Bronchial epithelial cell (primary cell): ENCODE measurements at regions not wholly inside any gene's neighbourhood (a gene's known extent, or its start where the extent isn't known, plus 50 kb on each side); places are given as distances from the start of the nearest gene placed in this dataset.
A peak's percentile ranks its signal among the peaks of the same experiment; 100 is the strongest.
"Not testable (repeated sequence)": the region's sequence is repeated elsewhere in the genome, so short reads cannot be mapped to it uniquely, and the experiment has no call there.

Experiments used
- DNase-seq: peaks from one replicate; pipeline ENCODE4 v3.0.0-alpha.2; 2010; ENCODE audit warnings: low read depth
- FAIRE-seq: peaks from 2 replicates; lab custom pipeline; 2011; peaks lifted over from hg19 to GRCh38; lab: Jason Lieb, UNC
- H3K27me3 ChIP-seq: 2 replicates; pipeline ENCODE4 v1.5.1; 2011; ENCODE audit warnings: low read length; ENCODE audit not compliant: control insufficient read depth, insufficient read depth
- H3K36me3 ChIP-seq: 2 replicates; pipeline ENCODE4 v1.5.1; 2011; ENCODE audit warnings: low read length; ENCODE audit not compliant: control insufficient read depth, insufficient read depth
- H3K4me3 ChIP-seq: 2 replicates; pipeline ENCODE4 v1.5.1; 2011; ENCODE audit warnings: mild to moderate bottlenecking, low read depth, low read length, control low read depth
- TF ChIP-seq, protein P1 (sequence below): IDR thresholded peaks from 2 replicates; pipeline ENCODE4 v1.5.1; 2011; ENCODE audit warnings: mild to moderate bottlenecking, moderate library complexity, low read length, control low read depth, inconsistent platforms; ENCODE audit not compliant: insufficient read depth, severe bottlenecking

DNA sequence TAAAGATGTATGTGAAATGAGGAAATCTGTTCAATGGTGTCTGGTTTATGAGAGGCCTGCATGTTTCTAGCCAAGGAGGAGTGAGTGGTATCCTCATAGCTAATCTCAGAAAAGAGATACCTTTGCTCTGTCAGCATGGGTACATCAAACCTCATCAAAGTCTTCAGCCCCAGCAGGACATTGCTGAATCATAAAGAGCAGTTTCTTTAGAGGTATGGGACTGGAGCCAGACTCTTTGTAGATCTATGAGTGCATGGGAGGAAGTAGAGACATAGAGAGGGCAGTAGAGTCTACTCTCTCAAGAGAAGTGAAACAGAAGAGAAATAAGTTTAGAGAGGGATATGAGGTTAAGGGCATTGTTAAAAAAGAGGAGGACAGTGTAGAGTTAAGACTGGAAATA lies 1950.9 kb downstream of the ARAP2 start:
- FAIRE-seq (no peak), DNase-seq (no peak)
- TF ChIP-seq, protein P1, sequence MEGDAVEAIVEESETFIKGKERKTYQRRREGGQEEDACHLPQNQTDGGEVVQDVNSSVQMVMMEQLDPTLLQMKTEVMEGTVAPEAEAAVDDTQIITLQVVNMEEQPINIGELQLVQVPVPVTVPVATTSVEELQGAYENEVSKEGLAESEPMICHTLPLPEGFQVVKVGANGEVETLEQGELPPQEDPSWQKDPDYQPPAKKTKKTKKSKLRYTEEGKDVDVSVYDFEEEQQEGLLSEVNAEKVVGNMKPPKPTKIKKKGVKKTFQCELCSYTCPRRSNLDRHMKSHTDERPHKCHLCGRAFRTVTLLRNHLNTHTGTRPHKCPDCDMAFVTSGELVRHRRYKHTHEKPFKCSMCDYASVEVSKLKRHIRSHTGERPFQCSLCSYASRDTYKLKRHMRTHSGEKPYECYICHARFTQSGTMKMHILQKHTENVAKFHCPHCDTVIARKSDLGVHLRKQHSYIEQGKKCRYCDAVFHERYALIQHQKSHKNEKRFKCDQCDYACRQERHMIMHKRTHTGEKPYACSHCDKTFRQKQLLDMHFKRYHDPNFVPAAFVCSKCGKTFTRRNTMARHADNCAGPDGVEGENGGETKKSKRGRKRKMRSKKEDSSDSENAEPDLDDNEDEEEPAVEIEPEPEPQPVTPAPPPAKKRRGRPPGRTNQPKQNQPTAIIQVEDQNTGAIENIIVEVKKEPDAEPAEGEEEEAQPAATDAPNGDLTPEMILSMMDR = no peak
- no peaks in the 10 kb centered on the region for H3K27me3 ChIP-seq
- no peaks in the 10 kb centered on the region for H3K36me3 ChIP-seq
- H3K4me3 ChIP-seq = no peak overlapping the region

DNA sequence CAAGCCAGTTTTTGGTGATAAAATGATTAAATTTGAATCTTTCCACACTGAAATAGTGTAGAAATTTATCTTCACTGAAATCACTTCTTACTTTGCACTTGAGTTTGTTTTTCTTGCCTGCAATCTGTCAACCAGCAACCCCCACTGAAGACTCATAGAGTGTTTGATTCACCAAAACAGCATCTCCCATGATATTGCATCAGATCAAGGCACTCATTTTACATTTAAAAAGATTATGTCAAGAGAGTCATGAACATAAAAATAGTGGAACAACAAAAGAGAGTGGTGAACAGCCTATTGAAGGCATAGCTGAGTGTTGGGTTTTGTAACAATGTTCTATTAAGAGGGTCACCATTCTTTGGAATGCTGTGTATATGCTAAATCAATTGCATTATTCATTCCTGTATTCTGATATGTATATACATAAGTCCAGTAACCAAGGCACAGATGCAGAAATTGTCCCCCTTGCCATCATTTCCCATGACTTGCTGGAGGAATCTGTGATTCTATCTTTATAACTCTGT lies 1934.9 kb downstream of the ARAP2 start:
- no peak for FAIRE-seq
- TF ChIP-seq, protein P1 = no peak

DNA sequence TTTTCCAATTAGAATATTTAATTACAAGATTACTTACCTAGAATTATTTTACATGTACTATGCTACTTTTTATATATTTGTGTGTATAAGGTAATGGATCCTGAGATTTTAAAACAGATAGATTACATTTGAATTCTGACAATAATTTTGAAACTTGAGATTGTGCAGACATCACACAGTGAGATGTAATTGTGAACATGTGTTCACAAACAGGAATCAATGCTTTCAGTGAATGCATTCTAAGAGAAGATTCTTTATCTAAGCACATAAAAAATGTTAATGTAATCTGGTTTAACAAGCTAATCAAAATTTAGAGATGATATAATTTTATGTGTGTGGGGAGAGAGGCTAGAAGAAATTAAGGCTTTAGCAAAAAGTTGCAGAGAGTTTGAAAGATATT lies 1925.5 kb downstream of the ARAP2 start:
- Histone ChIP-seq H3K4me3 (no peak overlapping the region), H3K36me3 (no peaks in the 10 kb centered on the region), H3K27me3 (no peaks in the 10 kb centered on the region)
- TF ChIP-seq, protein P1 = no peak
- DNase-seq (no peak), FAIRE-seq (no peak)

More for the DNA sequence above, 1934.9 kb downstream of the ARAP2 start:
- Histone ChIP-seq H3K27me3 (no peaks in the 10 kb centered on the region), H3K4me3 (no peak overlapping the region), H3K36me3 (no peaks in the 10 kb centered on the region)
- DNase-seq = no peak

DNA sequence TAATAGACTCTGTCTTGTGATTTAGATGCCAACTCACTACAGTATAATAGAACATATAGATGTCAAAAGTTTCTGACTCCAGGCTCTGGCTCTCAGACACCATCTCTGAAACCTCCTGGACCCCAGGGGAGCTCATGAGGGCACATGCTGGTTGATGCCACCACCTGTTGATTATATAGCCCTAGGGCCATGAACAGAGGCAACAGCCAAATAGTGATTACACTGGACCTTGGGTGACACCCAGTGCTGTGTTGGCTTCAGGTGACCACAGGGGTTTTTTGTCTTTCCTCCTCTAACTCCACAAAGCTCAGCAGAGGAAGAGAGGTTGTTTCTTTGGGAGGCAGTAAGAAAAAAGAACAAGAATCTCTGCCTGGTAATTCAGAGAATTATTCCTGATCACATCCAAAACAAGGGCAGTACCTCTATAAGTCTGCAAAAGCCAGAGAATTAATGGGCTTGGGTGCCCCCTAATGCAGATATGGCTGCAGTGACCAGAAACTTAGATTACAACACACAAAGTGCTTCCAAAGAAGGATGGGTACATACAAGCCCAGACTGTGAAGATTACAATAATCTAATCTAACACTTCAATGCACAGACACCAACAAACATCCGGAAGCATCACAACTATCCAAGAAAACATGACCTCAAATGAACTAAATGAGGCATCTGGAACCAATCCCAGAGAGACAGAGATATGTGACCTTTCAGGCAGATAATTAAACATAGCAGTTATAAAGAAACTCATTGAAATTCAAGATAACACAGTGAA lies 1920.6 kb downstream of the ARAP2 start:
- no peak for FAIRE-seq
- DNase-seq = peak; percentile 0
- Histone ChIP-seq H3K27me3 (no peaks in the 10 kb centered on the region), H3K4me3 (no peak overlapping the region), H3K36me3 (no peaks in the 10 kb centered on the region)
- TF ChIP-seq, protein P1 = no peak

DNA sequence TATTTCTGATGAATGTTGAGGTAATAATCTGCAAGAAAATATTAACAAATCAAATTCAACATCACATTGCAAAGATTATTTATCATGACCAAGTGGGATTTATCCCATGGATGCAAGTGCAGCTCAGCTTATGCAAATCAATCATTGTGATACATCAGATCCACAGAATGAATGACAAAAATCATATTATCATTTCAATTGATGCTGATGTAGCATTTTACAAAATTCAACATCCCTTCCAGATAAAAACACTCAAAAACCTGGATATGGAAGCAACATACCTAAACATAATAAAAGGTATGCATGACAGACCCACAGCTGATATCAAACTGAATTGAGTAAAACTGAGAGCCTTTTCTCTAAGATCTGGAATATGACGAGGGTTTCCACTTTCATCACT lies 1915.4 kb downstream of the ARAP2 start:
- TF ChIP-seq, protein P1 = no peak
- FAIRE-seq = no peak

DNA sequence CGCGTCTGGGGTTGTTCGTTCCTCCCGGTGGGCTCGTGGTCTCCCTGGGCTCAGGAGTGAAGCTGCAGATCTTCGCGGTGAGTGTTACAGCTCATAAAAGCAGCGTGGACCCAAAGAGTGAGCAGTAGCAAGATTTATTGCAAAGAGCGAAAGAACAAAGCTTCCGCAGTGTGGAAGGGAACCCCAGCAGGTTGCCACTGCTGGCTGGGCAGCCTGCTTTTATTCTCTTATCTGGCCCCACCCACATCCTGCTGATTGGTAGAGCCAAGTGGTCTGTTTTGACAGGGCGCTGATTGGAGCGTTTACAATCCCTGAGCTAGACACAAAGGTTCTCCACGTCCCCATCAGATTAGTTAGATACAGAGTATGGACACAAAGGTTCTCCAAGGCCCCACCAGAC lies 1909.2 kb downstream of the ARAP2 start:
- DNase-seq, H3K4me3 ChIP-seq, FAIRE-seq, H3K36me3 ChIP-seq, H3K27me3 ChIP-seq: not testable (repeated sequence)

More for the DNA sequence above, 1915.4 kb downstream of the ARAP2 start:
- Histone ChIP-seq H3K36me3 (no peaks in the 10 kb centered on the region), H3K27me3 (no peaks in the 10 kb centered on the region), H3K4me3 (no peak overlapping the region)
- DNase-seq = no peak

DNA sequence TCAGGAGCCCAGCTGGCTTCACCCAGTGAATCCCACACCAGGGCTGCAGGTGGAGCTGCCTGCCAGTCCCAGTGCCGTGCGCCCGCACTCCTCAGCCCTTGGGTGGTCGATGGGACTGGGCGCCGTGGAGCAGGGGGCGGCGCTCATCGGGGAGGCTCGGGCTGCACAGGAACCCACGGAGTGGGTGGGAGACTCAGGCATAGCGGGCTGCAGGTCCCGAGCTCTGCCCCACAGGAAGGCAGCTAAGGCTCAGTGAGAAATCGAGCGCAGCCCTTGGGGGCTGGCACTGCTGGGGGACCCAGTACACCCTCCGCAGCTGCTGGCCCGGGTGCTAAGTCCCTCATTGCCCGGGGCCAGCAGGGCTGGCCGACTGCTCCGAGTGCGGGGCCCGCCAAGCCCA lies 1908.8 kb downstream of the ARAP2 start:
- FAIRE-seq, H3K4me3 ChIP-seq, H3K27me3 ChIP-seq, H3K36me3 ChIP-seq, DNase-seq: not testable (repeated sequence)
